ENCODE measurements at regions not wholly inside any gene's neighbourhood (a gene's known extent, or its start where the extent isn't known, plus 50 kb on each side); places are given as distances from the start of the nearest gene placed in this dataset.

DNA sequence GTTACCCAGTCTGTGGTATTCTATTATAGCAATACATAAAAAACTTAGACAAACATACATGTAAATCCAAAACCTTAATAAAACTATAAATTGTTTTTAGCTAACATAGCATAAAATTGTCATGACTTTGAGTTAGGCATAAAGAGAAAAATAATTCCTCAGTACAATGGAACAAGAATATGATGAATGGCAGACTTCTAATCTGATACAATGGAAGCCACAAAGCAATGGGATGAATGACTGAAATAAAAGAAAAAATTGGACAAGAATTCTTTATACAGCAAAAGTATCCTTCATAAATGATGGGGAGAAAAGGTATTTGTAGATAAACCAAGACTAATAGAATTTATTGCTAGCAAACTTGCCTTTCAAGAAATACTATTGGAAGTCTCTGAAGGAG is 524.2 kb downstream of the GABRG2 start:
- H2AFZ ChIP-seq (ENCODE audit: low read depth, low read length), result no peak overlapping the region
- H3K27ac ChIP-seq (ENCODE audit: insufficient read depth, low read depth, low read length), result no peak overlapping the region
- ChIA-PET POLR2A (no interaction called here), CTCF (no interaction called here)
- no peak overlapping the region for H3K9ac ChIP-seq (replicated peaks; ENCODE audit: extremely low read depth, insufficient read depth, low read length)
- H3K4me1 ChIP-seq (ENCODE audit: control insufficient read depth, extremely low read depth, insufficient read depth, low read length), result no peaks in the 10 kb centered on the region
- H4K20me1 ChIP-seq (replicated peaks; ENCODE audit: control insufficient read depth, extremely low read depth, insufficient read depth, low read length), result no peaks in the 10 kb centered on the region
- TF ChIP-seq MYC (IDR thresholded peaks at IDR 0.05; ENCODE audit: low read depth, low read length), result no peak
- TF ChIP-seq FOS (IDR thresholded peaks at IDR 0.05; ENCODE audit: borderline replicate concordance, insufficient read depth, low read length), result no peak
- TF ChIP-seq, protein P1, sequence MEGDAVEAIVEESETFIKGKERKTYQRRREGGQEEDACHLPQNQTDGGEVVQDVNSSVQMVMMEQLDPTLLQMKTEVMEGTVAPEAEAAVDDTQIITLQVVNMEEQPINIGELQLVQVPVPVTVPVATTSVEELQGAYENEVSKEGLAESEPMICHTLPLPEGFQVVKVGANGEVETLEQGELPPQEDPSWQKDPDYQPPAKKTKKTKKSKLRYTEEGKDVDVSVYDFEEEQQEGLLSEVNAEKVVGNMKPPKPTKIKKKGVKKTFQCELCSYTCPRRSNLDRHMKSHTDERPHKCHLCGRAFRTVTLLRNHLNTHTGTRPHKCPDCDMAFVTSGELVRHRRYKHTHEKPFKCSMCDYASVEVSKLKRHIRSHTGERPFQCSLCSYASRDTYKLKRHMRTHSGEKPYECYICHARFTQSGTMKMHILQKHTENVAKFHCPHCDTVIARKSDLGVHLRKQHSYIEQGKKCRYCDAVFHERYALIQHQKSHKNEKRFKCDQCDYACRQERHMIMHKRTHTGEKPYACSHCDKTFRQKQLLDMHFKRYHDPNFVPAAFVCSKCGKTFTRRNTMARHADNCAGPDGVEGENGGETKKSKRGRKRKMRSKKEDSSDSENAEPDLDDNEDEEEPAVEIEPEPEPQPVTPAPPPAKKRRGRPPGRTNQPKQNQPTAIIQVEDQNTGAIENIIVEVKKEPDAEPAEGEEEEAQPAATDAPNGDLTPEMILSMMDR (IDR thresholded peaks at IDR 0.05; ENCODE audit: extremely low read depth in 1 of 2, insufficient read depth in 1 of 2, low read depth in 1 of 2, low read length in 2 of 2), result no peak
- TF ChIP-seq JUN (IDR thresholded peaks at IDR 0.05; ENCODE audit: borderline replicate concordance, insufficient read depth, insufficient read length, low read depth), result no peak
- TF ChIP-seq, protein P2, sequence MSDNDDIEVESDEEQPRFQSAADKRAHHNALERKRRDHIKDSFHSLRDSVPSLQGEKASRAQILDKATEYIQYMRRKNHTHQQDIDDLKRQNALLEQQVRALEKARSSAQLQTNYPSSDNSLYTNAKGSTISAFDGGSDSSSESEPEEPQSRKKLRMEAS (IDR thresholded peaks at IDR 0.05; ENCODE audit: insufficient read depth, insufficient read length), result no peak
- no peak for TF ChIP-seq POLR2A (IDR thresholded peaks at IDR 0.05; ENCODE audit: low read depth, low read length)
- no peak for TF ChIP-seq EZH2 (IDR thresholded peaks at IDR 0.05; ENCODE audit: borderline replicate concordance, low read depth, low read length, severe bottlenecking)
- TF ChIP-seq GATA2 (IDR thresholded peaks at IDR 0.05; ENCODE audit: insufficient read depth, insufficient read length, low read depth, low read length), result no peak
- TF ChIP-seq POLR2AphosphoS5 (IDR thresholded peaks at IDR 0.05; ENCODE audit: insufficient read depth, low read depth, low read length), result no peak
- intact Hi-C loops (cut with micrococcal nuclease) (no loop called here), dilution Hi-C loops (cut with MboI; ENCODE audit: extremely low pct_ligation_motif_present, low sequenced_read_pairs) (no loop called here)
- no peaks in the 10 kb centered on the region for H3K79me2 ChIP-seq (ENCODE audit: control insufficient read depth, insufficient read depth, low read length)
- BruUV-seq (replicated peaks), result no TSS peak
- H3K27me3 ChIP-seq (ENCODE audit: control insufficient read depth in 2 of 2, insufficient read depth in 2 of 2, low read length in 2 of 2), result no peaks in the 10 kb centered on the region
- H3K36me3 ChIP-seq (ENCODE audit: control insufficient read depth in 2 of 2, extremely low read depth in 1 of 2, insufficient read depth in 2 of 2, low read length in 2 of 2), result no peaks in the 10 kb centered on the region
- H3K4me3 ChIP-seq (replicated peaks in 1 of 3; ENCODE audit: insufficient read depth in 1 of 3, low read depth in 1 of 3, low read length in 3 of 3), result no peak overlapping the region
- H3K9me3 ChIP-seq (replicated peaks; ENCODE audit: control insufficient read depth, insufficient read depth, low read length), result peaks cover 1% of the 10 kb centered on the region
- DNase-seq (ENCODE audit: low read depth, low spot score) (no peak), FAIRE-seq (no peak)
- H3K4me2 ChIP-seq (ENCODE audit: insufficient read depth, low read length), result no peak overlapping the region
- H3K9me1 ChIP-seq (replicated peaks; ENCODE audit: control insufficient read depth, extremely low read depth, insufficient read depth, low read length), result no peaks in the 10 kb centered on the region

Data from endothelial cell of umbilical vein (primary cell).